GM12874 (cell line): ENCODE measurements at regions not wholly inside any gene's neighbourhood (a gene's known extent, or its start where the extent isn't known, plus 50 kb on each side); places are given as distances from the start of the nearest gene placed in this dataset.

ENCODE experiments used
- TF ChIP-seq, protein P1 (sequence below): IDR thresholded peaks from 2 replicates; pipeline ENCODE4 v1.5.1; 2011; ENCODE audit warnings: low read depth, mild to moderate bottlenecking, control low read depth, low read length, moderate library complexity; ENCODE audit not compliant: insufficient read depth

DNA sequence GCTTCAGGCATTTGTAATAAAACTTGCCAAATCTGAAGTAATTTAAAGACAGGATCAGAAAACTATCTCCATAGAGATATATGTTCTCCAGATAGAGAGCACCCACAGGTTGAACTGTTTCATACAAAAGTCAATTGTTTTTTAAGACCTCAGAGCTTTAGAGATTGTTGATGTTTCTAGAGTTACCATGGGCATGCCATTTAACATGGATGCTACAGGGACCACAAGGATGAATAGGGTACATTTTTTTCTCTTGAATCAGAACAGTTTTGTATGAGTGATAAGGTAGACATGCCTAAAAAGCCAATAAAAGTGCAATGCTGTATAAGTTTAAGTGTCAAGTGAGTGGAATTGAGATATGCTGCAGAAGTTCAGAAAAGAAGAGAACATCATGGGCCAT lies 511.0 kb upstream of the CAMK1G start:
- TF ChIP-seq, protein P1, sequence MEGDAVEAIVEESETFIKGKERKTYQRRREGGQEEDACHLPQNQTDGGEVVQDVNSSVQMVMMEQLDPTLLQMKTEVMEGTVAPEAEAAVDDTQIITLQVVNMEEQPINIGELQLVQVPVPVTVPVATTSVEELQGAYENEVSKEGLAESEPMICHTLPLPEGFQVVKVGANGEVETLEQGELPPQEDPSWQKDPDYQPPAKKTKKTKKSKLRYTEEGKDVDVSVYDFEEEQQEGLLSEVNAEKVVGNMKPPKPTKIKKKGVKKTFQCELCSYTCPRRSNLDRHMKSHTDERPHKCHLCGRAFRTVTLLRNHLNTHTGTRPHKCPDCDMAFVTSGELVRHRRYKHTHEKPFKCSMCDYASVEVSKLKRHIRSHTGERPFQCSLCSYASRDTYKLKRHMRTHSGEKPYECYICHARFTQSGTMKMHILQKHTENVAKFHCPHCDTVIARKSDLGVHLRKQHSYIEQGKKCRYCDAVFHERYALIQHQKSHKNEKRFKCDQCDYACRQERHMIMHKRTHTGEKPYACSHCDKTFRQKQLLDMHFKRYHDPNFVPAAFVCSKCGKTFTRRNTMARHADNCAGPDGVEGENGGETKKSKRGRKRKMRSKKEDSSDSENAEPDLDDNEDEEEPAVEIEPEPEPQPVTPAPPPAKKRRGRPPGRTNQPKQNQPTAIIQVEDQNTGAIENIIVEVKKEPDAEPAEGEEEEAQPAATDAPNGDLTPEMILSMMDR, result no peak

DNA sequence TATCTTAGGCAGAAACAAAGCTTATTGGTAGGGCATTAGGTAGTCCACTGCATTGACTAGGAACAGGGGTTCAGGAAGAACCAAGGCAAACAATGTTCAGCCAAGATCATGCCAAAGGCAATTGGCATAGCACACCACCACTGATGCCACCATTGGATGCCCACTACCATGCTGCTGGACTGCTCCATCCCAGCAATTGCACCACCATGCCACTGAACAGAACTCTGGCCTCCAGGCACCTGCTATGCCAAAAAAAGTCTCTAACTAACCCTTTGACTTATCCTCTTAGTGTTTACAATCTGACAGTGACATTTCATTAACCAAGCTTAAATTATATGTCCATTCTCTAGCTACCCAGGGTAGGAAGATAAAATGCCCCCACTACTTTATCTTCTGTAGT lies 509.6 kb upstream of the CAMK1G start:
- TF ChIP-seq, protein P1, result no peak

DNA sequence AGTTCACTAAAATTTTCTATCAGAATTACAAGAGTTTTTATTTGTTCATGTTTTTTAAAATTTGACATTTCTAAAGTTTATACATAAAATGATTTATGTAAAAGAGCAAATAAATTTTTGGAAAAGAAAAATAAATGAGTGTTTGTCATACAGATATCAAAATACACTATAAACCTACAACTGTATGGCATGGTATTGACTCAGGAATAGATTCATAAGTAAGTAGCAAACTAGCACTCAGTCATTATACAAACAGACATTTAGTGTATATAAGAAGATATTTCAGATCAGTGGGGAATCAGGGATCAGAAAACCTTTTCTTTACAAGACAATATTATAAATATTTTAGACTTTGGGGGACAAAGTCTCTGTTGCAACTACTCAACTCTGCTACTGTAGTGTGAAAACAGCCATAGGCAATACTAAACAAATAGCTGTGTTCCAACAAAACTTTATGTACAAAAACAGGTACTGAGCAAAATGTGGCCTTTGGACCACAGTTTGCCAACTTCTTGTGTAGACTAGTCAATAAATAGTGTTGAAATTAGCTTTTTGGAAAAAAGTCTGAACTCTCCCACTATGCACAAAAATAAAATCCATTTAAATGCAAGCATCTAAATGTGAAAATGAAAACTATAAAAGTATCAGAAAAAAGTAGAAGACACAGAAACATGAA lies 508.8 kb upstream of the CAMK1G start:
- TF ChIP-seq, protein P1, result no peak

DNA sequence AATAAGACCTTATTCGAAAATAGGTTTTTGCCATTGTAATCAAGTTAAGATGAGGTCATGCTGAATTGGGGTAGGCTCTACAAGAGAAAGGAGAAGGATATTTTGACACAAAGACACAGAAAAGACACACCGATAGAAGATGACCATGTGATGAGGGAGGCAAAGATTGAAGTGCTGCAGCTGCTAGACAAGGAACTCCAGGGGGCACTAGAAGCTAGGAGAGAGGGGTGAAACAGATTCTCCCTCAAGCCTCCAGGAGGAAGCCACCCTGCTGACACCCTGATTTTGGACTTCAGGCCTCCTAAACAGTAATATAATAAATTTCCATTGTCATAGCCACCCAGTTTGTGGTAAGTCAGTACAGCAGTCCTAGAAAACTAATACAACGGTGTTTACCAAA lies 506.8 kb upstream of the CAMK1G start:
- TF ChIP-seq, protein P1, result peak; percentile 53

DNA sequence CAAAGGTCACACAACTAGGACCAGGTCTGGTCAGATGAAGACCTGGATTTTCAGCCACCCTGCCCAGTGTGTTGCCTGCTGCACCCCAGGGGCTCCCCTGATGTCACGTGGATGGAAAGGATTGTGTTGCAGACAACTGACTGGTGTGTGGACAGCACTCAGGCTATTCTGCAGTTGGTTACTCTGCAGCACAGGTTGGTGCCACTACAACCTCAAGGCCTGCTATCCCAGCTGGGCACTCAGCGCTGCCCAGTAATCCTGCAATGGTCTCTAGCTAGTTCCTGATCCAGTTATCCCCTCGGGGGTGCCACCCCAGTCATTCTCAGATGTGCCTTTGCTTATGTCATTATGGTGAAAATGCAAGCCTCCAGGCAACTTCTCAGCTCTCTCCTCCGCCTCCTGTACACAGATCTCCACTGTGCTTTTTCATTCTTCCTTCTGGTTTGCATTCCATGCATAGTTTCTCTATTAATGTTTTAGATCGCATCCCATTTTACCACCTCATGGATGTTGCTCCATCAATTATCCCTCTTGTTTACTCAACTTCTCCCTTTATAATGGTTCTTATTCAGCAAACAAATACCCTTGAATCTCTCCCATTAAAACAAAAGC lies 503.2 kb upstream of the CAMK1G start:
- TF ChIP-seq, protein P1, result no peak

DNA sequence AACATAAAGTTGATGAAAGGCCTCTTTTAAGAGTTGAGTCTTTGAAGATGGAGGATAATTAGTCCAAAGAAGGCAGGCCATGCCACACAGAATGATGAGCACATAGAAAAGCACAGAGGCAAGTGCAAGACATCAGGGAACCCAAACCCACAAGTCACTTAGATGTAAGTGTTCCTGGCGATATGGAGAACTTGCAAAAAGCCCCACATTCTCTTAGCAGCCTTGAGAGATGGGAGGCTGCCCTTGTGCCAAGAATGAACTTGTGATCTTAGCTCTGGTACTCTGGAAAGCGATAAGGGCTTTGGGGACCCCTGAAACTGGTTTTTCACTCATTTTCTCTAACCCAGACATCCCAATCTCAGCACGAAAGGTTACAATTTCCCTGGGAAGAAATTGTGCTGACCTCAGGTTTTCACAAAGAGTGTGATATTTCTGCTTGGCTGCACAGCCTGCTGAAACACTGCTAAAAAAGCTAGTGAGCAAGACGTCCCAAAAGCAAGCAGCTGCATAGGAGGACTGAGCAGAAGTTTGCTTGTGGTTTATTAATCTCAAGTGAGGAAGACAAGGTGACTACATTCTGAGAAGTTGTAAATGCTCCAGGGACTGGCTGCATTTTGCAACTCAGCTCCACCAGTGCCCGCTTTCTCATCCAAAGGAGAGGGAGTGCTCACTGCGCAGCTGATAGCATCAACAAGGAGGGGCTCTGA lies 496.9 kb upstream of the CAMK1G start:
- TF ChIP-seq, protein P1, result no peak

DNA sequence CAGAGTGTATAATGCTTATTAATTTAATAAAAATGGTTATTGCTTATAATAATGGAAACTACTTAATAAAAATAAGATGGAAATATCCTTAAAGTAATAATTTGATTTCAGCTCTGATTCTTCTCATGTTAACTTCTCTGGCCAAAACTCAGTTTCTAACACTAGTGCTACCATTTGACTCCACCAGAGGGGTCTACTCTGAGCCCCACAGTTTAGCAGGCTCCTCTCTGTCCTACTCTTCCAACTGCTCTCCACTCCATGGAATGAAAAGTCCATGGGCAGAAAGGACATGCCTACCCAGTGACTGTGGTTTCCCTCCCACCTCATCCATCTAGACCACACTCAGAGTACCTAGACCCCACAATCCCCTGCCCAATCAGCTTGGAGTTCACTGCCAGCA lies 489.1 kb upstream of the CAMK1G start:
- TF ChIP-seq, protein P1, result peak; percentile 10; the same call in 1 of the 2 replicates
